HepG2 (cell line): ENCODE measurements at regions not wholly inside any gene's neighbourhood (a gene's known extent, or its start where the extent isn't known, plus 50 kb on each side); places are given as distances from the start of the nearest gene placed in this dataset.

ENCODE experiments used
- EP300 ChIP-seq, 3 experiments: sonication (generic) in 1 of 3; formaldehyde crosslinking in 1 of 3; IDR thresholded peaks; 2 replicates each; pipeline versions ENCODE4 v1.5.1 to v1.6.1; 2011 to 2020; ENCODE audit warnings: low read depth in 2 of 3, low read length in 2 of 3, borderline replicate concordance in 1 of 3, improper control_type of control experiment in 1 of 3, mild to moderate bottlenecking in 1 of 3, missing genetic modification reagents in 1 of 3, moderate library complexity in 1 of 3
- ZNF335 ChIP-seq: sonication (generic); formaldehyde crosslinking; IDR thresholded peaks from 2 replicates; pipeline ENCODE4 v1.4.0; 2020; ENCODE audit warnings: missing genetic modification reagents

GRCh38 chr6:44569131-44569530 lies 181.6 kb downstream of the CDC5L start:
- TF ChIP-seq EP300 (IDR thresholded peaks at IDR 0.05; ENCODE audit: low read depth in 2 of 2, low read length in 2 of 2) = no peak
- TF ChIP-seq EP300 (CRISPR knock-in tag; IDR thresholded peaks at IDR 0.05; ENCODE audit: borderline replicate concordance) = no peak
- no peak for TF ChIP-seq ZNF335 (CRISPR knock-in tag)
